WTC11 (cell line): ENCODE measurements at regions not wholly inside any gene's neighbourhood (a gene's known extent, or its start where the extent isn't known, plus 50 kb on each side); places are given as distances from the start of the nearest gene placed in this dataset.

ENCODE experiments used
- ATAC-seq: fragments of 200-7000 bp; cut with Tn5 transposase; 2 replicates; pipeline ENCODE4 v1.10.0; 2021; ENCODE audit warnings: mild to moderate bottlenecking, moderate library complexity
- CTCF ChIA-PET: fragments of 300-600 bp; sonication (Branson Sonifier 250); formaldehyde crosslinking; loops from one replicate; lab custom pipeline; 2021; ENCODE audit warnings: antibody characterized with exemption; lab: Charles Lee
- POLR2A ChIA-PET: fragments of 350-600 bp; sonication (Branson Sonifier 250); formaldehyde crosslinking; loops from one replicate; lab custom pipeline; 2021; ENCODE audit warnings: antibody characterized with exemption; lab: Charles Lee
- DNase-seq: peaks from one replicate; pipeline ENCODE4 v3.0.0; 2021; ENCODE audit warnings: low spot score
- H3K27ac Mint-ChIP-seq: 2 replicates; pipeline ENCODE4 v1.8.0; 2021; ENCODE audit warnings: mixed read lengths
- H3K27me3 Mint-ChIP-seq: 2 replicates; pipeline ENCODE4 v1.8.0; 2021; ENCODE audit warnings: low read depth, mild to moderate bottlenecking, moderate library complexity, mixed read lengths
- H3K36me3 Mint-ChIP-seq: 2 replicates; pipeline ENCODE4 v1.8.0; 2021; ENCODE audit warnings: mixed read lengths
- H3K4me1 Mint-ChIP-seq: 2 replicates; pipeline ENCODE4 v1.8.0; 2022; ENCODE audit warnings: mixed read lengths
- H3K4me3 Mint-ChIP-seq: 2 replicates; pipeline ENCODE4 v1.8.0; 2021; ENCODE audit warnings: mild to moderate bottlenecking, moderate library complexity, mixed read lengths
- H3K9me3 Mint-ChIP-seq: 2 replicates; pipeline ENCODE4 v1.8.0; 2021; ENCODE audit warnings: mixed read lengths
- ATF3 ChIP-seq: sonication (generic); formaldehyde crosslinking; conservative IDR thresholded peaks from 2 replicates; pipeline ENCODE4 v1.8.1; 2022; ENCODE audit warnings: mild to moderate bottlenecking, missing genetic modification reagents
- ATF6 ChIP-seq: sonication (generic); formaldehyde crosslinking; IDR thresholded peaks from 2 replicates; pipeline ENCODE4 v1.8.1; 2023; ENCODE audit warnings: mild to moderate bottlenecking, missing genetic modification reagents
- CBFB ChIP-seq: sonication (generic); formaldehyde crosslinking; IDR thresholded peaks from 2 replicates; pipeline ENCODE4 v1.8.1; 2022; ENCODE audit warnings: mild to moderate bottlenecking, low read depth, missing genetic modification reagents
- CREM ChIP-seq: sonication (generic); formaldehyde crosslinking; IDR thresholded peaks from 2 replicates; pipeline ENCODE4 v1.8.1; 2022; ENCODE audit warnings: mild to moderate bottlenecking, missing genetic modification reagents, moderate library complexity
- ESRRA ChIP-seq: sonication (generic); formaldehyde crosslinking; IDR thresholded peaks from 2 replicates; pipeline ENCODE4 v1.8.1; 2022; ENCODE audit warnings: mild to moderate bottlenecking, missing genetic modification reagents, borderline replicate concordance
- ETV6 ChIP-seq: sonication (generic); formaldehyde crosslinking; IDR thresholded peaks from 2 replicates; pipeline ENCODE4 v1.8.1; 2022; ENCODE audit warnings: mild to moderate bottlenecking, missing genetic modification reagents
- FOXP1 ChIP-seq: sonication (generic); formaldehyde crosslinking; IDR thresholded peaks from 2 replicates; pipeline ENCODE4 v1.8.0; 2022; ENCODE audit warnings: missing genetic modification reagents, mild to moderate bottlenecking, moderate library complexity, borderline replicate concordance
- JAZF1 ChIP-seq: fragments of 250-450 bp; sonication (Bioruptor Pico); IDR thresholded peaks from 2 replicates; pipeline ENCODE4 v1.9.0; 2021; ENCODE audit warnings: moderate library complexity, mild to moderate bottlenecking, inconsistent platforms
- PREB ChIP-seq: sonication (generic); formaldehyde crosslinking; IDR thresholded peaks from 2 replicates; pipeline ENCODE4 v1.8.1; 2022; ENCODE audit warnings: mild to moderate bottlenecking, missing genetic modification reagents, moderate library complexity, borderline replicate concordance
- RELA ChIP-seq: sonication (generic); formaldehyde crosslinking; IDR thresholded peaks from 2 replicates; pipeline ENCODE4 v1.8.1; 2022; ENCODE audit warnings: missing genetic modification reagents, mild to moderate bottlenecking, borderline replicate concordance
- SMAD3 ChIP-seq: sonication (generic); formaldehyde crosslinking; IDR thresholded peaks from 2 replicates; pipeline ENCODE4 v1.8.0; 2022; ENCODE audit warnings: missing genetic modification reagents, mild to moderate bottlenecking, borderline replicate concordance
- TP53 ChIP-seq: sonication (generic); formaldehyde crosslinking; IDR thresholded peaks from 2 replicates; pipeline ENCODE4 v1.8.1; 2023; ENCODE audit warnings: mild to moderate bottlenecking, missing genetic modification reagents
- ZBTB21 ChIP-seq: sonication (generic); formaldehyde crosslinking; IDR thresholded peaks from 2 replicates; pipeline ENCODE4 v1.8.1; 2023; ENCODE audit warnings: mild to moderate bottlenecking, missing genetic modification reagents, borderline replicate concordance
- ZNF512 ChIP-seq: sonication (generic); formaldehyde crosslinking; IDR thresholded peaks from 2 replicates; pipeline ENCODE4 v1.8.1; 2022; ENCODE audit warnings: missing genetic modification reagents, borderline replicate concordance
- ZNF671 ChIP-seq: fragments of 250-450 bp; sonication (Bioruptor Pico); IDR thresholded peaks from 2 replicates; pipeline ENCODE4 v1.8.0; 2021; ENCODE audit warnings: mild to moderate bottlenecking
- TF ChIP-seq, protein P1 (sequence below): sonication (generic); formaldehyde crosslinking; IDR thresholded peaks from 2 replicates; pipeline ENCODE4 v1.8.1; 2023; ENCODE audit warnings: mild to moderate bottlenecking, missing genetic modification reagents, moderate library complexity
- TF ChIP-seq, protein P2 (sequence below): sonication (generic); formaldehyde crosslinking; IDR thresholded peaks from 2 replicates; pipeline ENCODE4 v1.8.1; 2022; ENCODE audit warnings: low read depth, mild to moderate bottlenecking, moderate library complexity, missing genetic modification reagents, borderline replicate concordance
- TF ChIP-seq, protein P3 (sequence below): sonication (generic); formaldehyde crosslinking; IDR thresholded peaks from 2 replicates; pipeline ENCODE4 v1.8.0; 2023; ENCODE audit warnings: missing genetic modification reagents

- Mint-ChIP-seq H3K4me1 (0 out of 2 replicates have a peak, but pooled peaks cover 3% of the 10 kb centered on the region), H3K4me3 (no peak overlapping the region), H3K9me3 (no peaks in the 10 kb centered on the region), H3K36me3 (no peaks in the 10 kb centered on the region), H3K27ac (no peak overlapping the region), H3K27me3 (no peaks in the 10 kb centered on the region)
- ChIA-PET POLR2A (no interaction called here), CTCF (no interaction called here)
- no peak for ATAC-seq
- DNase-seq, result no peak
- no peak for TF ChIP-seq CBFB
- no peak for TF ChIP-seq CREM (CRISPR knock-in tag)
- TF ChIP-seq RELA (CRISPR knock-in tag), result no peak
- TF ChIP-seq SMAD3 (CRISPR knock-in tag), result no peak
- TF ChIP-seq ATF6 (CRISPR knock-in tag), result no peak
- TF ChIP-seq, all 79 proteins: peak for 0
Measured at GRCh38 chr2:228600265-228600664, 418.8 kb upstream of the SPHKAP start.

DNA sequence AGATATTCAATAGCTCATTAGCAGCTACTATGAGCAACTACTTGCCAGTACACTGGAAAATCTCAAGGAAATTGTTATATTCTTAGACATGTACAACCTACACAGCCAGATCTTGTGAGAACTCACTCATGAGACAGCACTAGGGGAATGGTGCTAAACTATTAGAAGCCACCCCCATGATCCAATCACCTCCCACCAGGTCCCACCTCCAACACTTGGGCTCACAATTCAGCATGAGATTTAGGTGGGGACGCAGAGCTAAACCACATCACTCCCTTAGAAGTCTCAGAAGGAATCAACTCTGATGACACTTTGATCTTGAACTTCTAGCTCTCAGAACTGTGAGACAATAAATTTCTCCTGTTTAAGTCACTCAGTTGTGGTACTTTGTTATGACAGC, 418.3 kb upstream of the SPHKAP start:
- POLR2A ChIA-PET, result no interaction called here
- no peak overlapping the region for H3K27ac Mint-ChIP-seq
- no peak for TF ChIP-seq ATF3 (CRISPR knock-in tag)
- TF ChIP-seq, protein P1, sequence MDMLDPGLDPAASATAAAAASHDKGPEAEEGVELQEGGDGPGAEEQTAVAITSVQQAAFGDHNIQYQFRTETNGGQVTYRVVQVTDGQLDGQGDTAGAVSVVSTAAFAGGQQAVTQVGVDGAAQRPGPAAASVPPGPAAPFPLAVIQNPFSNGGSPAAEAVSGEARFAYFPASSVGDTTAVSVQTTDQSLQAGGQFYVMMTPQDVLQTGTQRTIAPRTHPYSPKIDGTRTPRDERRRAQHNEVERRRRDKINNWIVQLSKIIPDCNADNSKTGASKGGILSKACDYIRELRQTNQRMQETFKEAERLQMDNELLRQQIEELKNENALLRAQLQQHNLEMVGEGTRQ, result no peak
- no peak for TF ChIP-seq PREB (CRISPR knock-in tag)
- TF ChIP-seq ZNF671 (CRISPR knock-in tag), result no peak
- TF ChIP-seq, protein P2, sequence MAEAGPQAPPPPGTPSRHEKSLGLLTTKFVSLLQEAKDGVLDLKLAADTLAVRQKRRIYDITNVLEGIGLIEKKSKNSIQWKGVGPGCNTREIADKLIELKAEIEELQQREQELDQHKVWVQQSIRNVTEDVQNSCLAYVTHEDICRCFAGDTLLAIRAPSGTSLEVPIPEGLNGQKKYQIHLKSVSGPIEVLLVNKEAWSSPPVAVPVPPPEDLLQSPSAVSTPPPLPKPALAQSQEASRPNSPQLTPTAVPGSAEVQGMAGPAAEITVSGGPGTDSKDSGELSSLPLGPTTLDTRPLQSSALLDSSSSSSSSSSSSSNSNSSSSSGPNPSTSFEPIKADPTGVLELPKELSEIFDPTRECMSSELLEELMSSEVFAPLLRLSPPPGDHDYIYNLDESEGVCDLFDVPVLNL (CRISPR knock-in tag), result no peak
- no peak for TF ChIP-seq ATF6 (CRISPR knock-in tag)
- no peak for TF ChIP-seq TP53
- TF ChIP-seq ETV6, result no peak
- TF ChIP-seq ESRRA, result no peak
- TF ChIP-seq, all 79 proteins: peak for 0
- DNase-seq (no peak), ATAC-seq (no peak)
- 0 out of 2 replicates have a peak, but pooled peaks cover 5% of the 10 kb centered on the region for H3K4me1 Mint-ChIP-seq
- no peaks in the 10 kb centered on the region for H3K27me3 Mint-ChIP-seq
- CTCF ChIA-PET, result no interaction called here
- H3K9me3 Mint-ChIP-seq, result no peaks in the 10 kb centered on the region
- no peaks in the 10 kb centered on the region for H3K36me3 Mint-ChIP-seq
- no peak overlapping the region for H3K4me3 Mint-ChIP-seq

DNA sequence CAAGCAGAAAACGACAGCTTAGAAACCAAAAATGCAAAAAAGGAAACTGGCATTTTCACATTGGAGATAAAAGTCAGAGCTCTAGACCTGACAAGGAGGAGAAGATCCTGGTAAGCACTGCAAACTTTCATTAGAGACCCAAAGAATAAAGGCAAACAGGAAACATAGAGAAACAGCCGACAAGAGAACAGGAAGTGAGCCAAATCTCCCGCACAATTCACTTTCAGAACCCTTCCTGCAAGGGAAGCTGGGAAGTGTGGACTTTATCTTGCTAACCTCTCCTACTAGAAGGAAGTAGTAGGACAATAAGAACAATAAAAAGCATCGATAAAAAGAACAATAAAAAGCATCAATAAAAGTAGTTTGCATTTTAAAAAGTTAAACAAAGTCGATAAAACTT, 417.8 kb upstream of the SPHKAP start:
- H3K4me3 Mint-ChIP-seq, result no peak overlapping the region
- H3K36me3 Mint-ChIP-seq, result no peaks in the 10 kb centered on the region
- no peak overlapping the region for H3K27ac Mint-ChIP-seq
- 0 out of 2 replicates have a peak, but pooled peaks cover 5% of the 10 kb centered on the region for H3K4me1 Mint-ChIP-seq
- ATAC-seq (no peak), DNase-seq (no peak)
- CTCF ChIA-PET, result no interaction called here
- no peaks in the 10 kb centered on the region for H3K27me3 Mint-ChIP-seq
- no peaks in the 10 kb centered on the region for H3K9me3 Mint-ChIP-seq
- POLR2A ChIA-PET, result no interaction called here
- no peak for TF ChIP-seq ZNF512 (CRISPR knock-in tag)
- TF ChIP-seq ZBTB21 (CRISPR knock-in tag), result no peak
- no peak for TF ChIP-seq FOXP1 (CRISPR knock-in tag)
- no peak for TF ChIP-seq JAZF1 (CRISPR knock-in tag)
- TF ChIP-seq, protein P3, sequence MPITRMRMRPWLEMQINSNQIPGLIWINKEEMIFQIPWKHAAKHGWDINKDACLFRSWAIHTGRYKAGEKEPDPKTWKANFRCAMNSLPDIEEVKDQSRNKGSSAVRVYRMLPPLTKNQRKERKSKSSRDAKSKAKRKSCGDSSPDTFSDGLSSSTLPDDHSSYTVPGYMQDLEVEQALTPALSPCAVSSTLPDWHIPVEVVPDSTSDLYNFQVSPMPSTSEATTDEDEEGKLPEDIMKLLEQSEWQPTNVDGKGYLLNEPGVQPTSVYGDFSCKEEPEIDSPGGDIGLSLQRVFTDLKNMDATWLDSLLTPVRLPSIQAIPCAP (CRISPR knock-in tag), result no peak
